Heart right ventricle (tissue), 16 donors: ENCODE measurements at regions not wholly inside any gene's neighbourhood (a gene's known extent, or its start where the extent isn't known, plus 50 kb on each side); places are given as distances from the start of the nearest gene placed in this dataset.

Experiments
- ATAC-seq, 8 donors: fragments of 200-7000 bp; cut with Tn5 transposase; one replicate each; pipeline ENCODE4 v1.9.1; 2020; ENCODE audit warnings: mild to moderate bottlenecking in 8 of 8, moderate library complexity in 8 of 8, moderate number of reproducible peaks in 1 of 8
- DNase-seq, 2 donors: peaks; one replicate each; pipeline ENCODE4 v3.0.0-alpha.2; 2020
- H3K27ac ChIP-seq, 10 donors: fragments of 200-600 bp; sonication (generic) in 2 of 10; one replicate each; pipeline versions ENCODE4 v1.5.0 to v1.8.0; 2020 to 2022; ENCODE audit warnings: mild to moderate bottlenecking in 3 of 10
- H3K27me3 ChIP-seq, 7 donors: fragments of 200-600 bp; one replicate each; pipeline ENCODE4 v1.8.0; 2021 to 2022; ENCODE audit warnings: mild to moderate bottlenecking in 2 of 7
- H3K36me3 ChIP-seq, 9 donors: fragments of 200-600 bp; sonication (generic) in 1 of 9; one replicate each; pipeline versions ENCODE4 v1.5.0 to v1.8.0; 2020 to 2022; ENCODE audit warnings: mild to moderate bottlenecking in 2 of 9
- H3K4me1 ChIP-seq, 9 donors: fragments of 200-600 bp; sonication (generic) in 1 of 9; one replicate each; pipeline versions ENCODE4 v1.5.0 to v1.8.0; 2020 to 2022; ENCODE audit warnings: mild to moderate bottlenecking in 4 of 9
- H3K4me3 ChIP-seq, 10 donors: fragments of 200-600 bp; sonication (generic) in 2 of 10; one replicate each; pipeline versions ENCODE4 v1.5.0 to v1.8.0; 2020 to 2022; ENCODE audit warnings: mild to moderate bottlenecking in 7 of 10, moderate library complexity in 2 of 10
- H3K9me3 ChIP-seq, 11 donors: fragments of 200-600 bp in 10 of 11; sonication (generic) in 2 of 11; one replicate each; pipeline versions ENCODE4 v1.5.0 to v1.8.0; 2013 to 2022; ENCODE audit warnings: mild to moderate bottlenecking in 2 of 11, control low read depth in 1 of 11, moderate library complexity in 1 of 11
- CTCF ChIP-seq, 9 donors: fragments of 200-600 bp; sonication (generic) in 2 of 9; IDR thresholded peaks; one replicate each; pipeline versions ENCODE4 v1.5.0 to v1.8.0; 2021 to 2022; ENCODE audit warnings: antibody characterized with exemption in 9 of 9, mild to moderate bottlenecking in 5 of 9, moderate library complexity in 1 of 9
- WGBS, 2 donors: extraction: QIAGEN DNeasy Blood & Tissue Kit; methylation state at CpG; one replicate each; pipeline ENCODE4 v1.1.7; 2013; ENCODE audit warnings: inconsistent platforms in 1 of 2; 5-methylcytosine and 5-hydroxymethylcytosine counted together
- intact Hi-C, 10 donors: fragments of 100-400 bp; cut with DNase I; formaldehyde crosslinking; loops; one replicate each; pipeline versions ENCODE4 v1.11.1 to v1.14.2; 2022
- donor health status: Arrhythmogenic right ventricular cardiomyopathy.
- donor health status: ischemic (EF 13 %, LVEDD 7.1; RV severe dilation, severe dysfunction).
- donor health status: healthy with polysubstance abuse.
- donor health status: DM: no; HTN: yes; CAD: no.
- donor health status: DM: no; HTN: no; CAD: no.
- donor health status: ischemic (EF 25% LVEDD 6.9; RV normal size, moderate dysfunction).
- donor health status: ischemic (EF 25% LVEDD 5.7; RV mildly dilated, moderate dysfunction).
- donor health status: healthy.
- donor health status: DM: yes; HTN: yes; CAD: no.
- donor health status: Ischemic cardiomyopathy.
- donor health status: ischemic (EF 35%, LVEDD 5.7; RV mildly dilated, moderate dysfunction).
- donor health status: nonischemic (EF 11% LVEDD 7.7; RV severe dilation, severe dysfunction).
- donor health status: DM: yes; HTN: yes; CAD: no.
- donor health status: PGD.
- donor health status: ischemic (EF 29% LVEDD 5.4; RV normal size, mild dysfunction).
- donor health status: nonischemic (EF 23%, LVEDD 6.1; RV moderate dilation, normal function).

GRCh38 chr16:73713251-73713650 is 583.4 kb upstream of the PSMD7 start:
- TF ChIP-seq CTCF (IDR thresholded peaks at IDR 0.05) = no peak
- WGBS, 2 donors = 75 to 76% methylated on average over 8 of the region's 8 CpGs
- H3K4me1 ChIP-seq = no peaks in the 10 kb centered on the region
- intact Hi-C loops = loop anchor here in 1 of 10 donors (10.0 kb wide), 1 partner anchor 162 kb away; no protein-coding TSS in a partner anchor
- DNase-seq (no peak), ATAC-seq (no peak)
- no peaks in the 10 kb centered on the region for H3K36me3 ChIP-seq
- H3K27ac ChIP-seq = no peak overlapping the region
- H3K9me3 ChIP-seq = no peaks in the 10 kb centered on the region
- H3K27me3 ChIP-seq = peaks cover 0 to 4% (median 0%) of the 10 kb centered on the region in 7 donors
- H3K4me3 ChIP-seq = no peak overlapping the region

- intact Hi-C loops = loop anchor here in 1 of 10 donors (10.0 kb wide), 1 partner anchor 163 kb away; no protein-coding TSS in a partner anchor
- H3K4me1 ChIP-seq = no peaks in the 10 kb centered on the region
- ATAC-seq (no peak), DNase-seq (no peak)
- no peak for TF ChIP-seq CTCF (IDR thresholded peaks at IDR 0.05)
- no peak overlapping the region for H3K4me3 ChIP-seq
- H3K27ac ChIP-seq = no peak overlapping the region
- WGBS, 2 donors = 73 to 78% methylated on average over 4 of the region's 4 CpGs
- no peaks in the 10 kb centered on the region for H3K36me3 ChIP-seq
- H3K27me3 ChIP-seq = peaks cover 0 to 4% (median 0%) of the 10 kb centered on the region in 7 donors
- no peaks in the 10 kb centered on the region for H3K9me3 ChIP-seq
Measured at GRCh38 chr16:73711406-73712080, 585.1 kb upstream of the PSMD7 start.

- intact Hi-C loops = loop anchor here in 1 of 10 donors (10.0 kb wide), 1 partner anchor 164 kb away; no protein-coding TSS in a partner anchor
- no peak overlapping the region for H3K4me3 ChIP-seq
Measured at GRCh38 chr16:73710526-73710925, 586.1 kb upstream of the PSMD7 start.

GRCh38 chr16:73707863-73708262 is 588.8 kb upstream of the PSMD7 start:
- no peaks in the 10 kb centered on the region for H3K27me3 ChIP-seq
- H3K27ac ChIP-seq = no peak overlapping the region
- H3K36me3 ChIP-seq = no peaks in the 10 kb centered on the region
- DNase-seq (no peak), ATAC-seq (no peak)
- intact Hi-C loops = no loop called here
- H3K4me1 ChIP-seq = no peaks in the 10 kb centered on the region
- WGBS, 2 donors = 92% methylated on average over 3 of the region's 3 CpGs
- peaks cover 0 to 4% (median 0%) of the 10 kb centered on the region in 11 donors for H3K9me3 ChIP-seq
- TF ChIP-seq CTCF (IDR thresholded peaks at IDR 0.05) = no peak
- H3K4me3 ChIP-seq = no peak overlapping the region

More at GRCh38 chr16:73710526-73710925, 586.1 kb upstream of the PSMD7 start:
- Histone ChIP-seq H3K36me3 (no peaks in the 10 kb centered on the region), H3K27ac (no peak overlapping the region), H3K27me3 (peaks cover 0 to 4% (median 0%) of the 10 kb centered on the region in 7 donors), H3K9me3 (no peaks in the 10 kb centered on the region), H3K4me1 (no peaks in the 10 kb centered on the region)
- ATAC-seq (no peak), DNase-seq (no peak)
- 76 to 88% methylated on average over 9 of the region's 9 CpGs for WGBS, 2 donors
- TF ChIP-seq CTCF (IDR thresholded peaks at IDR 0.05) = no peak
